K562 (cell line): ENCODE measurements at regions not wholly inside any gene's neighbourhood (a gene's known extent, or its start where the extent isn't known, plus 50 kb on each side); places are given as distances from the start of the nearest gene placed in this dataset.

Experiments used
- ATAC-seq: fragments of 200-7000 bp; cut with Tn5 transposase; 3 replicates; pipeline ENCODE4 v1.9.1; 2020; ENCODE audit warnings: moderate library complexity
- BruUV-seq: library from RNA; stranded (reverse); fragments of 400-500 nt; replicated peaks from 2 replicates; lab custom pipeline; 2021; lab: Mats Ljungman, UMichigan
- CTCF ChIA-PET: fragments of 300-600 bp; formaldehyde crosslinking; extraction: SDS; loops from one replicate; lab custom pipeline; 2021; ENCODE audit warnings: low intra/inter-chr PET ratio; lab: Yijun Ruan, JAX
- POLR2A ChIA-PET: fragments of 300-600, 350-650 bp; sonication (Branson Sonifier 250); formaldehyde crosslinking; extraction: SDS; loops from one replicate; lab custom pipeline; 2021; ENCODE audit warnings: antibody characterized with exemption, inconsistent platforms; lab: Yijun Ruan, JAX
- DNase-seq, 4 experiments: peaks; one replicate each; pipeline versions ENCODE4 v3.0.0 to v3.0.0-alpha.2; 2011 to 2018; ENCODE audit warnings: low spot score in 3 of 4, mixed read lengths in 3 of 4; ENCODE audit errors: extremely low read depth in 1 of 4
- FAIRE-seq: peaks from 2 replicates; lab custom pipeline; 2011; peaks lifted over from hg19 to GRCh38; lab: Jason Lieb, UNC
- H2AFZ ChIP-seq: 2 replicates; pipeline ENCODE4 v1.6.0; 2011; ENCODE audit warnings: low read depth, low read length, control low read depth, inconsistent platforms
- H3K27ac ChIP-seq: fragments of 200-600 bp; 3 replicates; pipeline ENCODE4 v1.8.0; 2011; ENCODE audit warnings: low read depth, mild to moderate bottlenecking, control low read depth, inconsistent platforms, low read length, moderate library complexity, mixed read lengths; ENCODE audit errors: extremely low read depth
- H3K27me3 ChIP-seq, 2 experiments: fragments of 300-600 bp in 1 of 2; 2 replicates in 1 of 2; 3 replicates in 1 of 2; pipeline versions ENCODE4 v1.6.0 to v1.8.0; 2011; ENCODE audit warnings: inconsistent platforms in 2 of 2, low read length in 2 of 2, mild to moderate bottlenecking in 1 of 2, mixed read lengths in 1 of 2, moderate library complexity in 1 of 2; ENCODE audit not compliant: control insufficient read depth in 2 of 2, insufficient read depth in 2 of 2
- H3K36me3 ChIP-seq: fragments of 300-600 bp; 3 replicates; pipeline ENCODE4 v1.8.0; 2011; ENCODE audit warnings: mild to moderate bottlenecking, low read length, inconsistent platforms; ENCODE audit not compliant: control insufficient read depth, insufficient read depth
- H3K4me1 ChIP-seq, 2 experiments: fragments of 200-600 bp in 1 of 2; replicated peaks in 1 of 2; 2 replicates in 1 of 2; 3 replicates in 1 of 2; pipeline versions ENCODE4 v1.5.1 to v1.8.0; 2011; ENCODE audit warnings: inconsistent platforms in 2 of 2, low read length in 2 of 2, mild to moderate bottlenecking in 1 of 2, mixed read lengths in 1 of 2, moderate library complexity in 1 of 2; ENCODE audit not compliant: control insufficient read depth in 2 of 2, insufficient read depth in 2 of 2
- H3K4me2 ChIP-seq: 2 replicates; pipeline ENCODE4 v1.6.1; 2011; ENCODE audit warnings: low read length, control low read depth, inconsistent platforms, mixed read lengths; ENCODE audit not compliant: insufficient read depth
- H3K4me3 ChIP-seq: fragments of 200-600 bp; sonication (generic), shearing (Covaris generic); 2 replicates; pipeline ENCODE4 v1.5.1; 2016; ENCODE audit warnings: control low read depth, inconsistent platforms
- H3K79me2 ChIP-seq: fragments of 200-600 bp; 3 replicates; pipeline ENCODE4 v1.8.0; 2011; ENCODE audit warnings: low read length, inconsistent platforms; ENCODE audit not compliant: control insufficient read depth, insufficient read depth
- H3K9ac ChIP-seq, 2 experiments: 2 replicates each; pipeline versions ENCODE4 v1.6.0 to v1.6.1; 2011; ENCODE audit warnings: low read depth in 2 of 2, low read length in 2 of 2, control low read depth in 1 of 2, inconsistent platforms in 1 of 2, mild to moderate bottlenecking in 1 of 2, mixed read lengths in 1 of 2; ENCODE audit not compliant: insufficient read depth in 1 of 2
- H3K9me1 ChIP-seq: one replicate; pipeline ENCODE4 v1.6.0; 2011; ENCODE audit warnings: inconsistent platforms, mild to moderate bottlenecking, low read length, moderate library complexity; ENCODE audit not compliant: control insufficient read depth, insufficient read depth
- H3K9me3 ChIP-seq: replicated peaks from 2 replicates; pipeline ENCODE4 v1.5.1; 2011; ENCODE audit warnings: low read depth, low read length, inconsistent platforms; ENCODE audit not compliant: control insufficient read depth, insufficient read depth
- H4K20me1 ChIP-seq: replicated peaks from 2 replicates; pipeline ENCODE4 v1.6.1; 2011; ENCODE audit warnings: low read length, inconsistent platforms, mixed read lengths; ENCODE audit not compliant: control insufficient read depth, insufficient read depth
- EGR1 ChIP-seq: fragments of 450-650 bp; conservative IDR thresholded peaks from 2 replicates; pipeline ENCODE4 v1.6.1; 2017; ENCODE audit warnings: mild to moderate bottlenecking
- NFIC ChIP-seq: fragments of 450-650 bp; IDR thresholded peaks from 2 replicates; pipeline ENCODE4 v1.6.1; 2017; ENCODE audit warnings: mild to moderate bottlenecking, inconsistent platforms
- PATZ1 ChIP-seq: fragments of 250-450 bp; sonication (Bioruptor Pico); IDR thresholded peaks from 2 replicates; pipeline ENCODE4 v1.5.0; 2020; ENCODE audit warnings: mild to moderate bottlenecking, borderline replicate concordance
- SAFB ChIP-seq: fragments of 200-400 bp; formaldehyde crosslinking; IDR thresholded peaks from 2 replicates; pipeline ENCODE4 v1.6.1; 2017; ENCODE audit warnings: low read depth, low read length, borderline replicate concordance
- WGBS: fragments of 100-300 bp; shearing (Covaris generic); methylation state at CpG from one replicate; pipeline ENCODE4 v1.1.6; 2016; ENCODE audit warnings: low coverage, mixed read lengths; ENCODE audit not compliant: insufficient coverage; ENCODE audit errors: missing lambda C conversion rate; 5-methylcytosine and 5-hydroxymethylcytosine counted together
- in situ Hi-C: fragments of 300-500 bp; cut with MboI; formaldehyde crosslinking; loops from 4 replicates; pipeline ENCODE4 v1.15.0; 2018; ENCODE audit warnings: inconsistent platforms, mixed read lengths
- intact Hi-C: fragments of 100-400 bp; cut with micrococcal nuclease; formaldehyde crosslinking; loops from 2 replicates; pipeline ENCODE4 v1.14.2; 2022
- TF ChIP-seq, protein P1 (sequence below), 2 experiments: IDR thresholded peaks; 2 replicates each; pipeline ENCODE4 v1.6.1; 2012; ENCODE audit warnings: improper control_type of control experiment in 2 of 2, low read depth in 2 of 2, low read length in 2 of 2, borderline replicate concordance in 1 of 2

DNA sequence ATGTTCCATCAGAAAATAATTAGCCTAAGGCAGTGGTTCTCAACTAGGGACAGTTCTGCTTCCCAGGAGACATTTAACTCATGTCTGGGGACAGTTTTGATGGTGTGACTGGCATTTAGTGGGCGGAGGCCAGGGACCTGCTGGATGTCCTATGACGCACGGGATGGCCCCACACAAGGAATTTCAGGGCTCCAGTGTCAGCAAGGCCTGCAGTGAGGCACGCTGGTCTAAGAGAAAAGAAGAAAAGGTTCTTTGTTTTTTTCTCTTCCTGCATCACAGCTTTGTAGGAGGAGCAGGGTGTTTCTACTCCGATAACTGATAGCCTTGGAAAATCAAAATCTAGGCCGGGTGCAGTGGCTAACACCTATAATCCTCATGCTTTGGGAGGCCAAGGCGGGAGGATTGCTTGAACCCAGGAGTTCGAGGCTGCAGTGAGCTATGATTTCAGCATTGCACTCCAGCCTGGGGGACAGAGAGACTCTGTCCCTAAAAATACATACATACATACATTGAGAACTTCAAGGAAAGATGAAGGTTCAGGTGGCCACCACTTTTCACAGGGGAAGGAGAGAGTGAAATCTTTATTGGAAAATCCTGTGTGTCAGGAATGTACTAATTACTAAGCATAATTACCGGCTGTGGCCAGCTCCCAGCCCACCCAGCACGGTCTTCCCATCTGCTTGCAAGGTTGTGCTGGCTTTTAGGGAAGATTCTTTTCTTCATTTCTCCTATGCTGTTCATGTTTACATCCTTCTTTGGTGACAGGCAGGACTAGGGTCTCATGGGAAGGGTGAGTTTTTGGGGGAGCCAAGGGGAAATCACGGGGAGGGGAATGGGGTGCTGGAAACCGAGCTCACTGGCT is 150.4 kb downstream of the ACTR3B start:
- no peak for FAIRE-seq
- no peak overlapping the region for H3K27ac ChIP-seq
- H3K9me3 ChIP-seq: no peaks in the 10 kb centered on the region; the same call in 1 of the 2 replicates
- ChIA-PET CTCF (no interaction called here), POLR2A (interaction anchor here (0.6 to 1.1 kb wide), 2 partner anchors 12 to 15 kb away, joined by 3 to 4 read pairs; no protein-coding TSS in a partner anchor)
- H3K9me1 ChIP-seq: no peaks in the 10 kb centered on the region
- WGBS: 2% methylated on average over 12 of the region's 12 CpGs
- H3K27me3 ChIP-seq: peaks cover 28 to 56% of the 10 kb centered on the region in 2 experiments
- H3K9ac ChIP-seq: no peak overlapping the region
- no TSS peak for BruUV-seq
- H4K20me1 ChIP-seq: no peaks in the 10 kb centered on the region; the same call in 1 of the 2 replicates
- TF ChIP-seq SAFB: no peak
- H3K36me3 ChIP-seq: no peaks in the 10 kb centered on the region
- ATAC-seq: no peak
- no peaks in the 10 kb centered on the region for H3K79me2 ChIP-seq
- no peak overlapping the region for H2AFZ ChIP-seq
- 0 out of 5 replicates have a peak, but pooled peaks cover 0 to 3% of the 10 kb centered on the region in 2 experiments for H3K4me1 ChIP-seq
- H3K4me2 ChIP-seq: no peak overlapping the region
- in situ Hi-C loops (no loop called here), intact Hi-C loops (loop anchor here (10.0 kb wide), 1 partner anchor 465 kb away; no protein-coding TSS in a partner anchor)
- DNase-seq: no peak
- H3K4me3 ChIP-seq: no peak overlapping the region

GRCh38 chr7:152910545-152911225 is 151.1 kb downstream of the ACTR3B start:
- FAIRE-seq: no peak
- Histone ChIP-seq H3K9ac (no peak overlapping the region), H3K79me2 (no peaks in the 10 kb centered on the region), H3K27ac (no peak overlapping the region), H3K4me1 (0 out of 5 replicates have a peak, but pooled peaks cover 0 to 3% of the 10 kb centered on the region in 2 experiments), H4K20me1 (no peaks in the 10 kb centered on the region; the same call in 1 of the 2 replicates), H3K36me3 (no peaks in the 10 kb centered on the region), H3K27me3 (peaks cover 23 to 48% of the 10 kb centered on the region in 2 experiments; a peak in 4 of 5 replicates), H2AFZ (no peak overlapping the region), H3K4me2 (no peak overlapping the region), H3K9me1 (no peaks in the 10 kb centered on the region), H3K4me3 (no peak overlapping the region), H3K9me3 (no peaks in the 10 kb centered on the region; the same call in 1 of the 2 replicates)
- ATAC-seq: no peak; the same call in 2 of the 3 replicates
- intact Hi-C loops (no loop called here), in situ Hi-C loops (no loop called here)
- WGBS: under 1% methylated on average over 17 of the region's 17 CpGs
- BruUV-seq: no TSS peak
- ChIA-PET POLR2A (no interaction called here), CTCF (no interaction called here)
- no peak for DNase-seq
- TF ChIP-seq EGR1 (peak; percentile 43), NFIC (peak; percentile 45; the same call in 1 of the 2 replicates), PATZ1 (CRISPR knock-in tag) (no peak)
- TF ChIP-seq, protein P1, sequence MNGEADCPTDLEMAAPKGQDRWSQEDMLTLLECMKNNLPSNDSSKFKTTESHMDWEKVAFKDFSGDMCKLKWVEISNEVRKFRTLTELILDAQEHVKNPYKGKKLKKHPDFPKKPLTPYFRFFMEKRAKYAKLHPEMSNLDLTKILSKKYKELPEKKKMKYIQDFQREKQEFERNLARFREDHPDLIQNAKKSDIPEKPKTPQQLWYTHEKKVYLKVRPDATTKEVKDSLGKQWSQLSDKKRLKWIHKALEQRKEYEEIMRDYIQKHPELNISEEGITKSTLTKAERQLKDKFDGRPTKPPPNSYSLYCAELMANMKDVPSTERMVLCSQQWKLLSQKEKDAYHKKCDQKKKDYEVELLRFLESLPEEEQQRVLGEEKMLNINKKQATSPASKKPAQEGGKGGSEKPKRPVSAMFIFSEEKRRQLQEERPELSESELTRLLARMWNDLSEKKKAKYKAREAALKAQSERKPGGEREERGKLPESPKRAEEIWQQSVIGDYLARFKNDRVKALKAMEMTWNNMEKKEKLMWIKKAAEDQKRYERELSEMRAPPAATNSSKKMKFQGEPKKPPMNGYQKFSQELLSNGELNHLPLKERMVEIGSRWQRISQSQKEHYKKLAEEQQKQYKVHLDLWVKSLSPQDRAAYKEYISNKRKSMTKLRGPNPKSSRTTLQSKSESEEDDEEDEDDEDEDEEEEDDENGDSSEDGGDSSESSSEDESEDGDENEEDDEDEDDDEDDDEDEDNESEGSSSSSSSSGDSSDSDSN (IDR thresholded peaks at IDR 0.05; ENCODE audit: borderline replicate concordance in 1 of 2, low read depth in 2 of 2, low read length in 2 of 2): no peak
